WTC11 (cell line): ENCODE measurements at regions not wholly inside any gene's neighbourhood (a gene's known extent, or its start where the extent isn't known, plus 50 kb on each side); places are given as distances from the start of the nearest gene placed in this dataset.

ENCODE experiments used
- ATAC-seq: fragments of 200-7000 bp; cut with Tn5 transposase; 2 replicates; pipeline ENCODE4 v1.10.0; 2021; ENCODE audit warnings: mild to moderate bottlenecking, moderate library complexity
- CTCF ChIA-PET: fragments of 300-600 bp; sonication (Branson Sonifier 250); formaldehyde crosslinking; loops from one replicate; lab custom pipeline; 2021; ENCODE audit warnings: antibody characterized with exemption; lab: Charles Lee
- POLR2A ChIA-PET: fragments of 350-600 bp; sonication (Branson Sonifier 250); formaldehyde crosslinking; loops from one replicate; lab custom pipeline; 2021; ENCODE audit warnings: antibody characterized with exemption; lab: Charles Lee
- DNase-seq: peaks from one replicate; pipeline ENCODE4 v3.0.0; 2021; ENCODE audit warnings: low spot score
- H3K27ac Mint-ChIP-seq: 2 replicates; pipeline ENCODE4 v1.8.0; 2021; ENCODE audit warnings: mixed read lengths
- H3K27me3 Mint-ChIP-seq: 2 replicates; pipeline ENCODE4 v1.8.0; 2021; ENCODE audit warnings: low read depth, mild to moderate bottlenecking, moderate library complexity, mixed read lengths
- H3K36me3 Mint-ChIP-seq: 2 replicates; pipeline ENCODE4 v1.8.0; 2021; ENCODE audit warnings: mixed read lengths
- H3K4me1 Mint-ChIP-seq: 2 replicates; pipeline ENCODE4 v1.8.0; 2022; ENCODE audit warnings: mixed read lengths
- H3K4me3 Mint-ChIP-seq: 2 replicates; pipeline ENCODE4 v1.8.0; 2021; ENCODE audit warnings: mild to moderate bottlenecking, moderate library complexity, mixed read lengths
- H3K9me3 Mint-ChIP-seq: 2 replicates; pipeline ENCODE4 v1.8.0; 2021; ENCODE audit warnings: mixed read lengths
- CREB1 ChIP-seq: sonication (generic); formaldehyde crosslinking; IDR thresholded peaks from 2 replicates; pipeline ENCODE4 v1.8.0; 2023; ENCODE audit warnings: mild to moderate bottlenecking, missing genetic modification reagents
- CREM ChIP-seq: sonication (generic); formaldehyde crosslinking; IDR thresholded peaks from 2 replicates; pipeline ENCODE4 v1.8.1; 2022; ENCODE audit warnings: mild to moderate bottlenecking, missing genetic modification reagents, moderate library complexity
- ELF4 ChIP-seq: sonication (generic); formaldehyde crosslinking; IDR thresholded peaks from 2 replicates; pipeline ENCODE4 v1.8.1; 2022; ENCODE audit warnings: low read depth, mild to moderate bottlenecking, moderate library complexity, missing genetic modification reagents
- EMX1 ChIP-seq: fragments of 250-450 bp; sonication (Bioruptor Pico); IDR thresholded peaks from 2 replicates; pipeline ENCODE4 v1.8.0; 2021; ENCODE audit warnings: mild to moderate bottlenecking
- ESRRA ChIP-seq: sonication (generic); formaldehyde crosslinking; IDR thresholded peaks from 2 replicates; pipeline ENCODE4 v1.8.1; 2022; ENCODE audit warnings: mild to moderate bottlenecking, missing genetic modification reagents, borderline replicate concordance
- FOXP4 ChIP-seq: sonication (generic); formaldehyde crosslinking; IDR thresholded peaks from 2 replicates; pipeline ENCODE4 v1.8.0; 2022; ENCODE audit warnings: mild to moderate bottlenecking, missing genetic modification reagents
- GTF2I ChIP-seq: fragments of 250-450 bp; sonication (Bioruptor Pico); conservative IDR thresholded peaks from 2 replicates; pipeline ENCODE4 v1.4.0; 2021; ENCODE audit warnings: mild to moderate bottlenecking
- MLX ChIP-seq: sonication (generic); formaldehyde crosslinking; IDR thresholded peaks from 2 replicates; pipeline ENCODE4 v1.8.1; 2023; ENCODE audit warnings: mild to moderate bottlenecking, missing genetic modification reagents, moderate library complexity
- MXD4 ChIP-seq: fragments of 250-450 bp; sonication (Bioruptor Pico); IDR thresholded peaks from 2 replicates; pipeline ENCODE4 v1.8.0; 2021; ENCODE audit warnings: mild to moderate bottlenecking, moderate library complexity, borderline replicate concordance
- OVOL2 ChIP-seq: fragments of 250-450 bp; sonication (Bioruptor Pico); IDR thresholded peaks from 2 replicates; pipeline ENCODE4 v1.9.0; 2021; ENCODE audit warnings: mild to moderate bottlenecking, borderline replicate concordance
- PRRX2 ChIP-seq: fragments of 250-450 bp; sonication (Bioruptor Pico); IDR thresholded peaks from 2 replicates; pipeline ENCODE4 v1.8.0; 2021; ENCODE audit warnings: mild to moderate bottlenecking
- RELA ChIP-seq: sonication (generic); formaldehyde crosslinking; IDR thresholded peaks from 2 replicates; pipeline ENCODE4 v1.8.1; 2022; ENCODE audit warnings: missing genetic modification reagents, mild to moderate bottlenecking, borderline replicate concordance
- RORB ChIP-seq: fragments of 250-450 bp; sonication (Bioruptor Pico); IDR thresholded peaks from 2 replicates; pipeline ENCODE4 v1.9.0; 2021; ENCODE audit warnings: mild to moderate bottlenecking
- TP53 ChIP-seq: sonication (generic); formaldehyde crosslinking; IDR thresholded peaks from 2 replicates; pipeline ENCODE4 v1.8.1; 2023; ENCODE audit warnings: mild to moderate bottlenecking, missing genetic modification reagents
- ZMAT4 ChIP-seq: fragments of 250-450 bp; sonication (Bioruptor Pico); IDR thresholded peaks from 2 replicates; pipeline ENCODE4 v1.9.0; 2021; ENCODE audit warnings: mild to moderate bottlenecking
- ZNF121 ChIP-seq: sonication (generic); formaldehyde crosslinking; IDR thresholded peaks from 2 replicates; pipeline ENCODE4 v1.8.0; 2023; ENCODE audit warnings: missing genetic modification reagents
- ZNF232 ChIP-seq: sonication (generic); formaldehyde crosslinking; IDR thresholded peaks from 2 replicates; pipeline ENCODE4 v1.8.0; 2022; ENCODE audit warnings: mild to moderate bottlenecking, missing genetic modification reagents
- ZNF396 ChIP-seq: fragments of 250-450 bp; sonication (Bioruptor Pico); IDR thresholded peaks from 2 replicates; pipeline ENCODE4 v1.8.0; 2021; ENCODE audit warnings: mild to moderate bottlenecking, moderate library complexity, borderline replicate concordance
- ZNF423 ChIP-seq: fragments of 250-450 bp; sonication (Bioruptor Pico); IDR thresholded peaks from 2 replicates; pipeline ENCODE4 v2.1.2; 2022; ENCODE audit warnings: mild to moderate bottlenecking, moderate library complexity
- TF ChIP-seq, protein P1 (sequence below): fragments of 250-450 bp; sonication (Bioruptor Pico); IDR thresholded peaks from 2 replicates; pipeline ENCODE4 v1.8.0; 2021; ENCODE audit warnings: mild to moderate bottlenecking
- TF ChIP-seq, protein P2 (sequence below): sonication (generic); formaldehyde crosslinking; IDR thresholded peaks from 2 replicates; pipeline ENCODE4 v1.8.1; 2022; ENCODE audit warnings: mild to moderate bottlenecking, moderate library complexity, missing genetic modification reagents
- TF ChIP-seq, protein P3 (sequence below): fragments of 250-450 bp; sonication (Bioruptor Pico); IDR thresholded peaks from 2 replicates; pipeline ENCODE4 v2.1.2; 2022; ENCODE audit warnings: mild to moderate bottlenecking, moderate library complexity

GRCh38 chr2:146826388-146826787 is 1018.4 kb upstream of the ACVR2A start:
- POLR2A ChIA-PET: no interaction called here
- no peak for DNase-seq
- ATAC-seq: no peak
- H3K27ac Mint-ChIP-seq: no peak overlapping the region
- peaks cover 16% of the 10 kb centered on the region for H3K9me3 Mint-ChIP-seq
- CTCF ChIA-PET: no interaction called here
- peaks cover 24% of the 10 kb centered on the region for H3K4me1 Mint-ChIP-seq
- H3K36me3 Mint-ChIP-seq: peaks cover 13% of the 10 kb centered on the region
- H3K27me3 Mint-ChIP-seq: no peaks in the 10 kb centered on the region; the same call in 1 of the 2 replicates
- no peak overlapping the region for H3K4me3 Mint-ChIP-seq
- TF ChIP-seq EMX1 (CRISPR knock-in tag): no peak
- no peak for TF ChIP-seq MXD4 (CRISPR knock-in tag)
- TF ChIP-seq MLX (CRISPR knock-in tag): no peak
- TF ChIP-seq, protein P1, sequence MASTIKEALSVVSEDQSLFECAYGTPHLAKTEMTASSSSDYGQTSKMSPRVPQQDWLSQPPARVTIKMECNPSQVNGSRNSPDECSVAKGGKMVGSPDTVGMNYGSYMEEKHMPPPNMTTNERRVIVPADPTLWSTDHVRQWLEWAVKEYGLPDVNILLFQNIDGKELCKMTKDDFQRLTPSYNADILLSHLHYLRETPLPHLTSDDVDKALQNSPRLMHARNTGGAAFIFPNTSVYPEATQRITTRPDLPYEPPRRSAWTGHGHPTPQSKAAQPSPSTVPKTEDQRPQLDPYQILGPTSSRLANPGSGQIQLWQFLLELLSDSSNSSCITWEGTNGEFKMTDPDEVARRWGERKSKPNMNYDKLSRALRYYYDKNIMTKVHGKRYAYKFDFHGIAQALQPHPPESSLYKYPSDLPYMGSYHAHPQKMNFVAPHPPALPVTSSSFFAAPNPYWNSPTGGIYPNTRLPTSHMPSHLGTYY (CRISPR knock-in tag): no peak
- TF ChIP-seq GTF2I (CRISPR knock-in tag): no peak
- TF ChIP-seq ELF4 (CRISPR knock-in tag): no peak
- TF ChIP-seq ZNF423 (CRISPR knock-in tag): no peak
- no peak for TF ChIP-seq ZNF121 (CRISPR knock-in tag)
- TF ChIP-seq, protein P2, sequence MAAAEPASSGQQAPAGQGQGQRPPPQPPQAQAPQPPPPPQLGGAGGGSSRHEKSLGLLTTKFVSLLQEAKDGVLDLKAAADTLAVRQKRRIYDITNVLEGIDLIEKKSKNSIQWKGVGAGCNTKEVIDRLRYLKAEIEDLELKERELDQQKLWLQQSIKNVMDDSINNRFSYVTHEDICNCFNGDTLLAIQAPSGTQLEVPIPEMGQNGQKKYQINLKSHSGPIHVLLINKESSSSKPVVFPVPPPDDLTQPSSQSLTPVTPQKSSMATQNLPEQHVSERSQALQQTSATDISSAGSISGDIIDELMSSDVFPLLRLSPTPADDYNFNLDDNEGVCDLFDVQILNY (CRISPR knock-in tag): no peak
- TF ChIP-seq CREM (CRISPR knock-in tag): no peak
- TF ChIP-seq CREB1: no peak

- Mint-ChIP-seq H3K27ac (no peak overlapping the region), H3K36me3 (peaks cover 13% of the 10 kb centered on the region), H3K4me1 (peaks cover 38% of the 10 kb centered on the region), H3K9me3 (peaks cover 16% of the 10 kb centered on the region), H3K4me3 (no peak overlapping the region), H3K27me3 (no peaks in the 10 kb centered on the region; the same call in 1 of the 2 replicates)
- TF ChIP-seq RORB (no peak), RELA (CRISPR knock-in tag) (no peak), TP53 (no peak), ZNF396 (no peak), ZMAT4 (no peak), FOXP4 (CRISPR knock-in tag) (no peak), PRRX2 (CRISPR knock-in tag) (no peak), OVOL2 (CRISPR knock-in tag) (no peak), ESRRA (CRISPR knock-in tag) (no peak), ZNF232 (CRISPR knock-in tag) (no peak)
- TF ChIP-seq, protein P3, sequence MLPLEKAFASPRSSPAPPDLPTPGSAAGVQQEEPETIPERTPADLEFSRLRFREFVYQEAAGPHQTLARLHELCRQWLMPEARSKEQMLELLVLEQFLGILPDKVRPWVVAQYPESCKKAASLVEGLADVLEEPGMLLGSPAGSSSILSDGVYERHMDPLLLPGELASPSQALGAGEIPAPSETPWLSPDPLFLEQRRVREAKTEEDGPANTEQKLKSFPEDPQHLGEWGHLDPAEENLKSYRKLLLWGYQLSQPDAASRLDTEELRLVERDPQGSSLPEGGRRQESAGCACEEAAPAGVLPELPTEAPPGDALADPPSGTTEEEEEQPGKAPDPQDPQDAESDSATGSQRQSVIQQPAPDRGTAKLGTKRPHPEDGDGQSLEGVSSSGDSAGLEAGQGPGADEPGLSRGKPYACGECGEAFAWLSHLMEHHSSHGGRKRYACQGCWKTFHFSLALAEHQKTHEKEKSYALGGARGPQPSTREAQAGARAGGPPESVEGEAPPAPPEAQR (CRISPR knock-in tag): no peak
- TF ChIP-seq, protein P1 (CRISPR knock-in tag): no peak
- ChIA-PET CTCF (no interaction called here), POLR2A (no interaction called here)
- ATAC-seq (peak; percentile 52; the same call in 1 of the 2 replicates), DNase-seq (no peak)
Measured at GRCh38 chr2:146821836-146822316, 1023.0 kb upstream of the ACVR2A start.
